GM19351 (cell line): ENCODE measurements at regions not wholly inside any gene's neighbourhood (a gene's known extent, or its start where the extent isn't known, plus 50 kb on each side); places are given as distances from the start of the nearest gene placed in this dataset.
"Not testable (repeated sequence)": the region's sequence is repeated elsewhere in the genome, so short reads cannot be mapped to it uniquely, and the experiment has no call there.

Experiments used
- ATAC-seq: cut with Tn5 transposase; IDR thresholded peaks from one replicate; pipeline ENCODE4 v1.9.1; 2021; ENCODE audit warnings: mild to moderate bottlenecking, moderate library complexity; ENCODE audit not compliant: unreplicated experiment

GRCh38 chr13:18248533-18249240 is 932.9 kb downstream of the TUBA3C start:
- ATAC-seq = not testable (repeated sequence)

DNA sequence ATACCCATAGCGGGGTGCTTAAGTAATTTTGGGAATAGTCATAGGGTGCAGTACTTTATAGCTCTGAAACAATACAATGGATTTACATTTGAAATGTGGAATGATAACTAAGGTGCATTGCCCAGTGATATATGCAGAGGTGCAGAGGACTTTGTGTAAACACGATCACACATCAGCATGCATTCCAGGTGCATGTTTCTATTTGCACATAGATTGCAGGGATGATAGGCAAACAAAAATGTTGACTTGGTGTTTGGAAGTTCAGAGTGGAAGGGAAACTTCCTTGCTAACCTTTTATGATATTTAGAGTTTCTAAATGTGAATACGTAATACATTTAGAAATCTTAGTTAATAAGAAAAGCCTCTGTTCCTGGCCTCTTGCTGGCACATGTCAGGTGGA is 941.5 kb downstream of the TUBA3C start:
- not testable (repeated sequence) for ATAC-seq

DNA sequence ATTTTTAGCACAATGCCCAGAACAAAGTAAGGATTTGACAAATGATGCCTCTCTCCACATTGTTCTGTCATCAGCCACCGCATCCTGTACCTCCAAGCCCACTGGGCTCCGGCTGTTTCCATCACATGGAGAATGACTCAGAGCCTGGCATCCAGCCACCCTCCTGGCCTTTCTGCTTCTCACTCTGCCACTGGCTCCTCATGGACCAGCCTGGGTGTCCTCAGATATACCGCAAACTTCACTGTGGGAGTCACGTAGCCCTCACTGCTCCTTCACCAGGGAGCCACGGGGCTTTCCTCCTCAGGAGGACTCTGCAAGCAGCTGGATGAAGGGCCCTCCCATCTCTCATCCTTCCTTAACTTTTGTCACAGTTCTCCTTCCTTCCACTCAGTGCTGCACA is 943.0 kb downstream of the TUBA3C start:
- not testable (repeated sequence) for ATAC-seq

DNA sequence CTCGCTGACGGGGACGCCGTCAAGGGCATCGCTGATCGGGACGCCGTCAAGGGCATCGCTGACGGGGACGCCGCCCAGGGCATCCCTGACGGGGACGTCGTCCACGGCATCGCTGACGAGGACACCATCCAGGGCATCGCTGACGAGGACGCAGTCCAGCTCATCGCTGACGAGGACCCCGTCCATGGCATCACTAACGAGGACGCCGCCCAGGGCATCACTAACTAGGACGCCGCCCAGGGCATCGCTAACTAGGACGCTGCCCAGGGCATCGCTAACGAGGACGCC is 945.2 kb downstream of the TUBA3C start:
- ATAC-seq = no peak

- no peak for ATAC-seq
Measured at GRCh38 chr13:18235756-18236527, 945.7 kb downstream of the TUBA3C start.

DNA sequence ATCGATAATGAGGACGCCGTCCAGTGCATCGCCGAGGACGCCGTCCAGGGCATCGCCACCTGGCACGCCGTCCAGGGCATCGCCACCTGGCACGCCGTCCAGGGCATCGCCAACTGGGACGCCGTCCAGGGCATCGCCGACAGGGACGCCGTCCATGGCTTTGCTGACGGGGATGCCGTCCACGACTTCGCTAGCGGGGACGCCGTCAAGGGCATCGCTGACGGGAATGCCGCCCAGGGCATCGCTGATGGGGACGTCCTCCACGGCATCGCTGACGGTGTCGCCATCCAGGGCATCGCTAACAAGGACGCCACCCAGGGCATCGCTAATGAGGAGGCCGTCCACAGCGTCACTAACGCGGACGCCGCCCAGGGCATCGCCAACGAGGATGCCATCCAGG is 946.5 kb downstream of the TUBA3C start:
- no peak for ATAC-seq

DNA sequence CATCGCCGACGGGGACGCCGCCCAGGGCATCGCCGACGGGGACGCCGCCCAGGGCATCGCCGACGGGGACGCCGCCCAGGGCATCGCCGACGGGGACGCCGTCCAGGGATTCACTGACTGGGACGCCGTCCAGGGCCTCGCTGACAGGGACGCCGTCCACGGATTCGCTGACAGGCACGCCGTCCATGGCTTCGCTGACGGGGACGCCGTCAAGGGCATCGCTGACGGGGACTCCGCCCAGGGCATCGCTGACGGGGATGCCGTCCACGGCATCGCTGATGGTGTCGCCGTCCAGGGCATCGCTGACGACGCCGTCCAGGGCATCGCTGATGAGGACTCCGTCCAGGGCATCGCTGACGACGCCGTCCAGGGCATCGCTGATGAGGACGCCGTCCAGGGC is 947.2 kb downstream of the TUBA3C start:
- ATAC-seq = not testable (repeated sequence)

GRCh38 chr13:18233783-18234299 is 947.8 kb downstream of the TUBA3C start:
- ATAC-seq = no peak

DNA sequence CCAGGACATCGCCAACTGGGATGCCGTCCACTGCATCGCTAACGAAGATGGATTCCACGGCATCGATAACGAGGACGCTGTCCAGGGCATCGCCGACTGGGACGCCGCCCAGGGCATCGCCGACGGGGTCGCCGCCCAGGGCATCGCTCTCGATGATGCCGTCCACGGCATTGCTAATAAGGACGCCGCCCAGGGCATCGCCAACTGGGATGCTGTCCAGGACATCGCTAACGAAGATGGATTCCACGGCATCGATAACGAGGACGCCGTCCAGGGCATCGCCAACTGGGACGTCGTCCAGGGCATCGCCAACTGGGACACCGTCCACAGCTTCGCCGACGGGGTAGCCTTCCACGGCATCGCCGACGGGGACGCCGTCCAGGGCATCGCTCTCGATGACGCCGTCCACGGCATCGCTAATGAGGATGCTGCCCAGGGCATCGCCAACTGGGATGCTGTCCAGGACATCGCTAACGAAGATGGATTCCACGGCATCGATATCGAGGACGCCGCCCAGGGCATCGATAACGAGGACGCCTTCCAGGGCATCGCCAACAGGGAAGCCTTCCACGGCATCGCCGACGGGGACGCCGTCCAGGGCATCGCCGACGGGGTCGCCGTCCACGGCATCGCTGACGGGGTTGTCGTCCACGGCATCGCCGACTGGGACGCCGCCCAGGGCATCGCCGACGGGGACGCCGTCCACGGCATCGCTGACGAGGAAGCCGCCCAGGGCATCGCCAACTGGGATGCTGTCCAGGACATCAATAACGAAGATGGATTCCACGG is 948.4 kb downstream of the TUBA3C start:
- no peak for ATAC-seq

- ATAC-seq = no peak
Measured at GRCh38 chr13:18232298-18232993, 949.2 kb downstream of the TUBA3C start.

GRCh38 chr13:18224411-18224810 is 957.2 kb downstream of the TUBA3C start:
- ATAC-seq = not testable (repeated sequence)

DNA sequence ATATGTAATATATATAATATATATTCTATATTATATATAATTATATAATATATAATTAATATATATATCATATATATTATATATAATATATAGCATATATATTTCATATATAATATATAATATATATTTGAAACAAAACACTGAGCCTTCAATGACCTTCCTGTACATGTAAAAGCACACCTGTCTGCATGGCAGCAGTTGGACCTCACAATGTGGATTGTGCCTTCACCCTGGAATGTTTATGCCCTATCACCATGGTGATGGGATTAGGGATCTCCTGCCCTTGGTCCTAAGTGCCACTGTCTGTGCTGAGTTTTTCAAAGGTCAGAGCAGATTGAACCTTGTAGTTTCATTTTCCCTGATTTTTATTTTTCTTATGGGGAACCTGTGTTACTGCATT is 966.9 kb downstream of the TUBA3C start:
- not testable (repeated sequence) for ATAC-seq

DNA sequence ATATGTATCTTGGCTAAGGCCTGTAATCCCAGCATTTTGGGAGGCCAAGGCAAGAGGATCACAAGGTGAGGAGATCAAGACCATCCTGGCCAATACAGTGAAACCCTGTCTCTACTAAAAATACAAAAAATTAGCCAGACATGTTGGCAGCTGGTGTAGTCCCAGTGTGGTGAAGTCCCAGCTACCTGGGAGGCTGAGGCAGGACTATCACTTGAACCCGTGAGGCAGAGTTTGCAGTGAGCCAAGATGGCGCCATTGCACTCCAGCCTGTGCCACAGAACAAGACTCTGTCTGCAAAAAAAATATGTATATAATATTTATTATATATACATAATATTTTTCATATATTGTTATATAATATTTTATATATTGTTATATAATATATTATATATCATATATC is 968.1 kb downstream of the TUBA3C start:
- ATAC-seq = not testable (repeated sequence)

- ATAC-seq = no peak
Measured at GRCh38 chr13:18212873-18213272, 968.8 kb downstream of the TUBA3C start.

GRCh38 chr13:18211752-18212560 is 969.7 kb downstream of the TUBA3C start:
- ATAC-seq = not testable (repeated sequence)

GRCh38 chr13:18204614-18205178 is 976.9 kb downstream of the TUBA3C start:
- ATAC-seq = not testable (repeated sequence)

GRCh38 chr13:18195365-18195678 is 986.3 kb downstream of the TUBA3C start:
- ATAC-seq = not testable (repeated sequence)

DNA sequence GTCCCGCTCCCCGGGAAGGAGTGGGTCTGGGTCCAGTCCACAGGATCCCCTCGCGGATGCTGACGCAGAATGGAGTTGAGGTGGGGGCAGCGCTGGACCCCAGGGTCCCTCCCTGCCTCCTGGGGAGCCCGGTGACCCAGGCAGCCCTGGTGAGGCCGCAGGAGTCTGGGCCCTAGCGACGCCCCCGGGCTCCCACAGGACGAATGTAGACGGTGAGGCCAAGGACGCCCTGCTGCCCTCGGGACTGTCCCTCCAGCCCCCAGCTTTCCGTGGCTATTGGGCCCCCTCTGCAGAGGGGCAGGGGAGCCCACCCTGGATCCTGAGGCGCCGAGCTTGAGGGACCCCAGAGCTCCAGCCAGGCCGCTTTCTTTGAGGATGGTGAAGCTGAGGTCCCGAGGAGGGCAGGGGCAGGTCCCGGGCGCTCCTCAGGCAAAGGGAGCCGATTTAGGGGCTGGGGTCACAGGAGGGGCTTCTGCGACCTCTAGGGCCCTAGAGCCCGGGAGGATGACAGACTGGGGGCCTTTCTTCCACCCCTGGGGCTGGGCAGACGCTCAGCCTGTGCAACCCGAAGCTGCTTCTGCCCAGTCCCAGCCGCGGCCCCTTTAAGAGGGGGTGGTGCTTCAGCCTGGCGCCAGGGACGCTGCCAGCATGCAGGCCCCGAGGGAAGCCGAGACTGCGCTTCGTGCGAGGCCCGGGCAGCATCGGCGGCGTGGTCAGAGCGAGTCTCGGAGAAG is 986.8 kb downstream of the TUBA3C start:
- ATAC-seq = not testable (repeated sequence)

DNA sequence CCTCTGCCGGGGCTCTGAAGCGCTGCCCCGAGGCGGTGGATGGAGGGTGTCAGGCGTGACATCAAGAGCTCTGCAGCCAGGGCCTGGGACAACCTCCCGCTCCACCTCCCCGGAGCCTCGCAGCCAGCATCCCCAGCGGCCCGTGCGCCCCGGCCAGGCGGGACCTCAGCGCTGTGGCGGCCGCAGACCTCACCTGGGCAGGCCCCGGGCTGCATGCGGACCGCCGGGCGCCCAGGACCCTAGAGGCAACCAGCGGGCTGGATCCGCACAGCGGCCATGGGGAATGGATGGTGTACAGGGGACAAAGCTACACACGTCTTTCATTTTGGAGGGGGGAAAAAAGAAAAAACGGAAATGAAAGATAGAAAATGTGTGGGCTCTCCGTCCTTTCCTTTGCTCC is 987.5 kb downstream of the TUBA3C start:
- ATAC-seq = not testable (repeated sequence)
